Hepatocyte (in vitro differentiated cells): ENCODE measurements at regions not wholly inside any gene's neighbourhood (a gene's known extent, or its start where the extent isn't known, plus 50 kb on each side); places are given as distances from the start of the nearest gene placed in this dataset.

Experiments
- CTCF ChIP-seq: fragments of 200-600 bp; sonication (generic); IDR thresholded peaks from 2 replicates; pipeline ENCODE4 v1.5.1; 2016; ENCODE audit warnings: antibody characterized with exemption, mild to moderate bottlenecking; ENCODE audit not compliant: poor library complexity
- EZH2 ChIP-seq: fragments of 200-600 bp; sonication (generic); IDR thresholded peaks from 2 replicates; pipeline ENCODE4 v1.6.1; 2016; ENCODE audit warnings: antibody characterized with exemption, mild to moderate bottlenecking, borderline replicate concordance
- EZH2phosphoT487 ChIP-seq: fragments of 200-600 bp; sonication (generic); IDR thresholded peaks from one replicate; pipeline ENCODE4 v1.6.1; 2018; ENCODE audit warnings: antibody characterized with exemption, mild to moderate bottlenecking, low read depth, moderate library complexity; ENCODE audit not compliant: unreplicated experiment, severe bottlenecking

GRCh38 chr4:125952631-125953030 is 637.9 kb downstream of the FAT4 start:
- no peak for TF ChIP-seq CTCF
- TF ChIP-seq EZH2phosphoT487 = no peak
- TF ChIP-seq EZH2 = no peak
